ENCODE measurements at regions not wholly inside any gene's neighbourhood (a gene's known extent, or its start where the extent isn't known, plus 50 kb on each side); places are given as distances from the start of the nearest gene placed in this dataset.

DNA sequence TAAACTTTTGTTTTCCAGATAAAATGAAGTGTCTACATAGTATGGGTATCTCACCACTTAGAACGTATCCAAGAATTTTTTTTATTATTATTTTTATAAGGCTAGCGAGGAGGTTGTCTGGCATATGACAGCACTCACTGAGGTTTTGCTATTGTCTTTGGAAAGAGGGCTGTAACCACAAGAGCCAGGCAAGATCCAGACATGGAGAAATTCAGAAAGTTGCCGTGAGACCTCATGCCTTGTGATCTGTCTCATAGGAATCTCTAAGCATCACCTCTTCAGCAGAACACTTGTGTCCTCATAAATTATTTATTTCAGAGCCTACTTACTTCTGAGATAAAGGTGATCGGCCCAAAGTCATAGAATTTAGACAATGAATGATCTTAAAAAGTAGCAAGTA is 410.8 kb downstream of the CDH11 start:
- ChIA-PET CTCF (no interaction called here), POLR2A (no interaction called here)
- no peaks in the 10 kb centered on the region for H3K4me1 Mint-ChIP-seq (ENCODE audit: low read depth)
- intact Hi-C loops (cut with micrococcal nuclease), result no loop called here
- no peak overlapping the region for H3K27ac Mint-ChIP-seq
- no peaks in the 10 kb centered on the region for H3K36me3 Mint-ChIP-seq
- peaks cover 37% of the 10 kb centered on the region for H3K9me3 Mint-ChIP-seq
- H3K27me3 Mint-ChIP-seq, result no peaks in the 10 kb centered on the region
- DNase-seq, result no peak
- no peak overlapping the region for H3K4me3 Mint-ChIP-seq

DNA sequence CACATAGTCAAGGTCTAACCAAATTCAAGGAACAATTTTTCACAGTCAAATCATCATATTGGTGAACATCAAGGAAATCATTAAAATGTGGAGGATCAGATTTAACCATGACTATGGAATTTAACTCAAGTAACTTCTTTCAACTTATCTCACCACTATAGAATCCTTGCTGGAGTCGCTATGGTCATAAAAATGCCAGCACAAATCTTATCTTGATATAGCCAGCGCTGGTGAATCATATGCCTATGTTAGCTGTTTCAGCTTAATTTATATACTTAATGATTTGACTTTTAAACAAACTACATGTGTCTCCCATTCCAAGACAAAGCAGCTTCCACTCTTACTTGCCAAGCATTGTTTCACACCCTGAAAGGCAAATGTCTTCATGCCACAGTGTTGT is 416.4 kb downstream of the CDH11 start:
- Mint-ChIP-seq H3K36me3 (no peaks in the 10 kb centered on the region), H3K9me3 (peaks cover 30% of the 10 kb centered on the region), H3K27me3 (no peaks in the 10 kb centered on the region), H3K4me3 (no peak overlapping the region), H3K27ac (no peak overlapping the region), H3K4me1 (ENCODE audit: low read depth) (no peaks in the 10 kb centered on the region)
- intact Hi-C loops (cut with micrococcal nuclease), result no loop called here
- POLR2A ChIA-PET, result no interaction called here
- no peak for DNase-seq
- CTCF ChIA-PET, result no interaction called here

DNA sequence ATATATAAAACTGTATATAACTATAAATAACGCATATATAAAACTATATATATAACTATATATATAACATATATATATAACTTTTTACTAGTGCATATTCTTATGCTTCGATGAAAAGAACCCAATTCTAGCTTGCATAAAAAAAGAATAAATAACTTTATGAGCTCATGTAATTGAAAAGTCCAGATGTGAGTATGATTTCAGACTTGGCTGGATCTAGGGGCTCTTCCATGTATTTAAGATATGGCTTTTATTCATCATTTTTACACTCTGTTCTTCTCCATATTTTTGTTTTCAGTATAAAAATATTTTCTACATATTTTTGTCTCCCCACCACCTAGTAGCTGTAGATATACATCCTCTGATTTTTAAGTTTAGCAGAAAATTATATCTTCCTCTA is 417.5 kb downstream of the CDH11 start:
- POLR2A ChIA-PET, result no interaction called here

DNA sequence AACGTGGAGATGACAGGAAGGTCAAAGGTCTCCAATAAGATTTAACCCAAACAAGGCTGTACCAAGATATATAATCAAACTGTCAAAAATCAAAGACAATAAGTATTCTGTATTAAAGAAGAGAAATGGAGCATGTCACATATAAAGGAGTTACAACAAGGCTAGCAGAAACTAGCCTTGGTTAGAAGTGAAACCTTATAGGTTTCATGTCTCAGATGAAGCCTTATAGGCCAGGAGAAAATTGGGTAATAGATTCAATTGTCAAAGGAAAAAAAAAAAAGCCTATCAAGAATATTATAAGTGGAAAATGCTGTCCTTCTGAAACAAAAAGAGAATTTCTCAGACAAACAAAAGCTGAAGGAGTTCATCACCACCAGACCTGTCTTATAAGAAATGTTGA is 419.4 kb downstream of the CDH11 start:
- CTCF ChIA-PET, result no interaction called here
- Mint-ChIP-seq H3K36me3 (no peaks in the 10 kb centered on the region), H3K27me3 (no peaks in the 10 kb centered on the region), H3K9me3 (peaks cover 26% of the 10 kb centered on the region), H3K27ac (no peak overlapping the region), H3K4me1 (ENCODE audit: low read depth) (no peaks in the 10 kb centered on the region), H3K4me3 (no peak overlapping the region)
- POLR2A ChIA-PET, result no interaction called here
- DNase-seq, result no peak
- intact Hi-C loops (cut with micrococcal nuclease), result no loop called here

More for the DNA sequence above, 417.5 kb downstream of the CDH11 start:
- CTCF ChIA-PET, result no interaction called here
- Mint-ChIP-seq H3K4me1 (ENCODE audit: low read depth) (no peaks in the 10 kb centered on the region), H3K36me3 (no peaks in the 10 kb centered on the region), H3K27me3 (no peaks in the 10 kb centered on the region), H3K27ac (no peak overlapping the region), H3K4me3 (no peak overlapping the region), H3K9me3 (peaks cover 28% of the 10 kb centered on the region)
- no peak for DNase-seq
- intact Hi-C loops (cut with micrococcal nuclease), result no loop called here

DNA sequence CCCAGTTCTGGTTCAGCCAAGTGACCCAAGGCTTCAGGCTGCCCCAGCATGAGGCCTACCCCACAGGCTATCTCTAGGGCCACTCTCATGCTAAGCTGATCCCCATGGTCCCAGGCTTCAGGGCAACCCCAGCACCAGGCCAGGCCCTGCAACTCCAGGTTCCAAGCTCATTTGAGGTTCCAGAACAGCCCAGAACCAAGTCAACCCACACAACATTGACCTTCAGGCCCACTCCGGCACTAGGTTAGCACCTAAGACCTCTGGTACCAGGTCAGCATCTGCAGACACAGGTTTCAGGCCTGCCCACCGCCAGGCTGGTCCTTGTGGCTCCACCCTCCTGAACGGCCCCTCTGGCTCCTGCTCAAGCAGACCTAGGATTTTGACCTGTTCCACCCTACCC is 421.2 kb downstream of the CDH11 start:
- no peak overlapping the region for H3K27ac Mint-ChIP-seq
- CTCF ChIA-PET, result no interaction called here
- no peak overlapping the region for H3K4me3 Mint-ChIP-seq
- POLR2A ChIA-PET, result no interaction called here
- no peaks in the 10 kb centered on the region for H3K36me3 Mint-ChIP-seq
- H3K27me3 Mint-ChIP-seq, result no peaks in the 10 kb centered on the region
- no peaks in the 10 kb centered on the region for H3K4me1 Mint-ChIP-seq (ENCODE audit: low read depth)
- DNase-seq, result no peak
- intact Hi-C loops (cut with micrococcal nuclease), result no loop called here
- H3K9me3 Mint-ChIP-seq, result peaks cover 29% of the 10 kb centered on the region

DNA sequence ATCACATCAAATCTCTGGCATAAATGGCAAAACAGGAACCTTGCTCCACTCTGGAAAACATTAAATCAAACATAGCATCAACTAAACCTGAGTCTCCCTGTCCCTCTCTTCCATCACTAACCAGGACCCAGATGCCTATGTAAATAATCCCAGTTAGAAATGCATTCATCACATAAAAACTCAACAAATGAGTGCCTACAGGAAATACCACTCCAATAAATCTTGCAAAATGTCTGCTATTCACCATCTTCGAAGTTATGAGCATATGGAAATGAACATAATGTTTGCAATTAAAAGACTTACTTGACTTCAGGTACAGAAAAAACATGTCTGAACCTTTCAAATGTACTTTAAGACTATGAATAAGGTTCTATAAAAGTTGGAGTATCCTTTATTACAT is 425.0 kb downstream of the CDH11 start:
- H3K27me3 Mint-ChIP-seq, result no peaks in the 10 kb centered on the region
- ChIA-PET CTCF (no interaction called here), POLR2A (no interaction called here)
- peaks cover 33% of the 10 kb centered on the region for H3K9me3 Mint-ChIP-seq
- no peak overlapping the region for H3K4me3 Mint-ChIP-seq
- no peaks in the 10 kb centered on the region for H3K4me1 Mint-ChIP-seq (ENCODE audit: low read depth)
- no peak for DNase-seq
- H3K27ac Mint-ChIP-seq, result no peak overlapping the region
- intact Hi-C loops (cut with micrococcal nuclease), result no loop called here
- H3K36me3 Mint-ChIP-seq, result no peaks in the 10 kb centered on the region

DNA sequence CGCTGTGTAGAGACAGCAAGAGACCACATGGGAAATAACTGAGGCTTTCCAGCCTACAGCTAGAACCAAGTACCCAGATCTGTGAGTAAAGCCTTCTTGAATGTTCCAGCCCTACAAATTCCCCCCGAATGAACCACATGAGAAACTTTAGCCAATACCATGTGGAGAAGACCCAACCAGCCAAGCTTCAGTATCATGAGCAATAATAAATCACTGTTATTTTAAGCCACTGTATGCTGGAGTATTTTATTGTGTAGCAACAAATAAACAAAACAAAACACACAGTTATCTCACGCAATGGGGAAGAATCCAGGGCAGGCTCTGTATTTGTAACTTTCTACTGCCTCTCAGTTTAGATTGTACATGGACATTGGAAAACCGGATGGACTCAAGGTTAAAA is 426.2 kb downstream of the CDH11 start:
- no peak overlapping the region for H3K27ac Mint-ChIP-seq

DNA sequence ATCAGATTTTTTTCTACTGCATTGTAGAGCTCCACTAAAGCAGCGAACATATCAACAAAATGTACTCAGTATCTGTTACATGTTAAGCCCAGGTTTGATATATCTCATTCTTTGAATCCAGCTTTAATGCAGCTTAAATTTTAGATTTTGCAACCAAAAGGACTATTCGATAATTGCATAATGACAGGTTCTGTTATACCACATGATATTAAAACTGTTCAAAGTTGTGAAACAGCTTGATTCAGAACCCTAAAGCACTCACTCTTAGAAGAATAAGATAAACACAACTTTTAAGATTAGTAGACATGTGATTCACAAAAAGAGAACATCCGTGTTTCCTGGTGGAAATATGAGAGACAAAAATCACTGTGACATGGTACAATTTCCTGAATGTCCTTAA is 427.9 kb downstream of the CDH11 start:
- Mint-ChIP-seq H3K36me3 (no peaks in the 10 kb centered on the region), H3K9me3 (peaks cover 32% of the 10 kb centered on the region), H3K4me3 (no peak overlapping the region), H3K27me3 (no peaks in the 10 kb centered on the region), H3K4me1 (ENCODE audit: low read depth) (no peaks in the 10 kb centered on the region), H3K27ac (no peak overlapping the region)
- intact Hi-C loops (cut with micrococcal nuclease), result no loop called here
- ChIA-PET CTCF (no interaction called here), POLR2A (no interaction called here)
- no peak for DNase-seq

More for the DNA sequence above, 426.2 kb downstream of the CDH11 start:
- H3K4me1 Mint-ChIP-seq (ENCODE audit: low read depth), result no peaks in the 10 kb centered on the region
- ChIA-PET POLR2A (no interaction called here), CTCF (no interaction called here)
- DNase-seq, result no peak
- H3K9me3 Mint-ChIP-seq, result peaks cover 33% of the 10 kb centered on the region
- H3K36me3 Mint-ChIP-seq, result no peaks in the 10 kb centered on the region
- no peak overlapping the region for H3K4me3 Mint-ChIP-seq
- intact Hi-C loops (cut with micrococcal nuclease), result no loop called here
- H3K27me3 Mint-ChIP-seq, result no peaks in the 10 kb centered on the region

DNA sequence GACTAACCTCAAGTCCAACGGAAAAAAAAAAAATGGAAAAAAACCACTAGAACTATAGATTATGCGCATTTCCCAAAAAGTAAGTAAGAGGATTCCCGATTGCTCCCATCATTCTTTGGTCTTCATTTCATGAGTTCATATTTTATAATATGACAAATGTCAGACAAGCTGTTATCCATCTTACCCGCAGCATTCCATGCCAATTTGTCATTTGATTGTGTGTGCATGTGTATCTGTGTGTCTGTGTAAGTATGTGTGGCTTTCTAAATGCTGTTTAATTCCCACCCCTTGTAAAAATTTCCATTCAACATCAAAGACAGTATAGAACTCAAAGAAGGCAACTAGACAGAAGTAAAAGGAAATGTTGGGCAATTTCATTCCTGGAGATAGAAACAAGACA is 434.1 kb downstream of the CDH11 start:
- H3K9me3 Mint-ChIP-seq, result peaks cover 42% of the 10 kb centered on the region
- CTCF ChIA-PET, result interaction anchor here (0.7 kb wide), 1 partner anchor 793 kb away, joined by 3 read pairs; no protein-coding TSS in a partner anchor
- no peaks in the 10 kb centered on the region for H3K4me1 Mint-ChIP-seq (ENCODE audit: low read depth)
- no peak for DNase-seq
- no peaks in the 10 kb centered on the region for H3K27me3 Mint-ChIP-seq
- H3K4me3 Mint-ChIP-seq, result no peak overlapping the region
- no peak overlapping the region for H3K27ac Mint-ChIP-seq
- intact Hi-C loops (cut with micrococcal nuclease), result no loop called here
- no peaks in the 10 kb centered on the region for H3K36me3 Mint-ChIP-seq
- POLR2A ChIA-PET, result no interaction called here

DNA sequence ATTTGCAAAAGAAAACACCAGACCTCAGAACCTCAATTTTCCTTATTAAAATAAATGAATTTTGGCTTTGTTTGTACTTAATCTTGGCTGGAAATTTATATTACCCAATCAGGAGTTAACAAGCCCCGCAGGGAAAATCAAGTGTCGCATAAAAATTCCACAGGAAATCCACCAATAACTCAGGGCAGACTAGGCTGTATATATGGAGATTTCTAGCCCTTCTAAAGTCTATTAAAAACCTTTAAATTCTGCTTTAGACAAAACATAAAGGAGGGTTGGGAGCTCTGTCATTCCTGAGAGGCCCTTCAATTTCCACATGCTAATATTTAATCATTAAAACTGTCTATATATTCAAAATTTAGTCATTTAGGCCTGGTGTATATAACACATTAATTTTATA is 434.7 kb downstream of the CDH11 start:
- DNase-seq, result no peak
- CTCF ChIA-PET, result no interaction called here
- Mint-ChIP-seq H3K4me1 (ENCODE audit: low read depth) (no peaks in the 10 kb centered on the region), H3K4me3 (no peak overlapping the region), H3K36me3 (no peaks in the 10 kb centered on the region), H3K9me3 (peaks cover 41% of the 10 kb centered on the region), H3K27ac (no peak overlapping the region), H3K27me3 (no peaks in the 10 kb centered on the region)
- POLR2A ChIA-PET, result no interaction called here
- intact Hi-C loops (cut with micrococcal nuclease), result no loop called here

DNA sequence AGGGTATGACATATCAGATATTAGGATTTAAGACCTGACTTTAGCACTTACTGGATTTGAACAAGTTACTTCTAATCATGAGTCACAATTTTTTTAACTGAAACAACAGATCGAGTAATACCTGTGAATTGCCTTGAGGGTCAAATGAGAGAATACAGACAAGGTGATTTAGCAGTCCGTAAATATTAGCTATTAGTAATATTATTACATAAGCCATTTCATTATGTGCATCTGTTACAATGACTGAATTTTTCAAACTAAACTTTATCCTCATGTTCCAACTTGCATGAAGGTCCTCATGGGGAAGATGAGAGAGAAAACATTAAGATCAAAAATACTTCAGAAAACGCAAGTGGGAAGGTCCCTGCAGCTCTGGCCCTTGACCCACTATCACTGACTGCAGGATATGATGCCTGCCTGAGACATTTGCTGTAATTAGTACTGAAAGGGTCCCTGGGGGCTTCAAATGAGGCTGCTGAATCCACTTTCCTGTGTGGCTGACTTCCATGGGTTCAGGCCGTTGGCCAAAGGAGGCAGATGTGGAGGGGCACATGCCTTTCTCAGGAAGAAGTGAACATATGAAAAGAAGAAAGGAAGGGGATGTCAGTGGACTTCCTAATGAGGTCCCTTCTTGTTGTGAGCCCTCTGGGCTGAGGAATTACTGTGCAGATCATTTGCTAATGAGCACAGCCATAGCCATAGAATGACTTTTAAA is 441.7 kb downstream of the CDH11 start:
- no peaks in the 10 kb centered on the region for H3K4me1 Mint-ChIP-seq (ENCODE audit: low read depth)
- H3K27me3 Mint-ChIP-seq, result no peaks in the 10 kb centered on the region
- H3K4me3 Mint-ChIP-seq, result no peak overlapping the region
- H3K27ac Mint-ChIP-seq, result no peak overlapping the region
- POLR2A ChIA-PET, result no interaction called here
- H3K36me3 Mint-ChIP-seq, result no peaks in the 10 kb centered on the region
- intact Hi-C loops (cut with micrococcal nuclease), result no loop called here
- CTCF ChIA-PET, result no interaction called here
- peaks cover 29% of the 10 kb centered on the region for H3K9me3 Mint-ChIP-seq
- DNase-seq, result no peak

DNA sequence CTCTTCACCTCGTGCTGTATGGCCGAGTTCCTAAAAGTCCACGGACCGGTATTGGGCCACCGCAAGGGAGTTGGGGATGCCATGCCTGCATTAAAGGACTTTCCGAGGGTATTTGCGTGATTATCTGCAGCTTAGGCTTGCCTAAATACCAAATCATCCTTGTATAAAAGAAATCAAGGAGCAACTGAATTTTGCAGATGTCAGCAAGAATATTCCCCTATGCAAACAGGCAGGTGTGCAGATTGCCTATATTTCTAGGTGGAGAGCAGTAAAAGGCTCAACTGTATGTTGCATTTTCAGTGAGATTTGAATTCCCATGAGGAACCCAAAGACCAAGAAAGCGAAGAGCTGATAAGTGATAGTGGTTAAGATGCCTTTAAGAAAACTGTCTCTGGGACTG is 452.3 kb downstream of the CDH11 start:
- Mint-ChIP-seq H3K9me3 (peaks cover 47% of the 10 kb centered on the region), H3K27me3 (no peaks in the 10 kb centered on the region), H3K27ac (no peak overlapping the region), H3K36me3 (no peaks in the 10 kb centered on the region), H3K4me3 (no peak overlapping the region), H3K4me1 (ENCODE audit: low read depth) (no peaks in the 10 kb centered on the region)
- ChIA-PET CTCF (no interaction called here), POLR2A (no interaction called here)
- intact Hi-C loops (cut with micrococcal nuclease), result no loop called here
- no peak for DNase-seq

DNA sequence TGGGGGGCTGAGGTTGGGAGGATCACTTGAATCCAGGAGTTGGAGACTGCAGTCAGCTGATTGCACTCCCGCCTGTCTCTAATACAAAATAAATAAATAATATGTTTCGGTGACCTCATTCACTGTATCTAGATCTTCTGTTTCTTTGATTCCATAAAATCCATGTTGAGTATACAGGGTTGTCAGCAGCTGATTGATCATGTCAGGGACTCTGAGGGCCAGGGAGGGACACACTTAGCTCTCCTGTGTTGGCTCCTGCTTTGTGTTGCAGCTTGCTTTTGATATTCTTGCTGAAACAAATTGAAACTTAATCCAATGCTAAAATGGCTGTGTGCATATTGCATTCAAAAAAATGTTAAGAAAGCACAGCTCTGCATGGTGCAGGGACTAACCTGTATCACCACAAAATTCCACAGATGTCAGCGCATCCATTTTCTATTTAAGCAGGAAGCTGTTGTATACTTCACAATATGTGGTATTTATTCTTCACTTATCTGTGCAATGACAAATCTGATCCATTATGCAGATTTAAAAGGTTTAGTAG is 454.5 kb downstream of the CDH11 start:
- ChIA-PET CTCF (no interaction called here), POLR2A (no interaction called here)
- no peaks in the 10 kb centered on the region for H3K4me1 Mint-ChIP-seq (ENCODE audit: low read depth)
- H3K36me3 Mint-ChIP-seq, result no peaks in the 10 kb centered on the region
- no peak overlapping the region for H3K27ac Mint-ChIP-seq
- no peak for DNase-seq
- H3K4me3 Mint-ChIP-seq, result no peak overlapping the region
- intact Hi-C loops (cut with micrococcal nuclease), result no loop called here
- H3K9me3 Mint-ChIP-seq, result peaks cover 45% of the 10 kb centered on the region
- H3K27me3 Mint-ChIP-seq, result no peaks in the 10 kb centered on the region
